ENCODE measurements at regions not wholly inside any gene's neighbourhood (a gene's known extent, or its start where the extent isn't known, plus 50 kb on each side); places are given as distances from the start of the nearest gene placed in this dataset.

DNA sequence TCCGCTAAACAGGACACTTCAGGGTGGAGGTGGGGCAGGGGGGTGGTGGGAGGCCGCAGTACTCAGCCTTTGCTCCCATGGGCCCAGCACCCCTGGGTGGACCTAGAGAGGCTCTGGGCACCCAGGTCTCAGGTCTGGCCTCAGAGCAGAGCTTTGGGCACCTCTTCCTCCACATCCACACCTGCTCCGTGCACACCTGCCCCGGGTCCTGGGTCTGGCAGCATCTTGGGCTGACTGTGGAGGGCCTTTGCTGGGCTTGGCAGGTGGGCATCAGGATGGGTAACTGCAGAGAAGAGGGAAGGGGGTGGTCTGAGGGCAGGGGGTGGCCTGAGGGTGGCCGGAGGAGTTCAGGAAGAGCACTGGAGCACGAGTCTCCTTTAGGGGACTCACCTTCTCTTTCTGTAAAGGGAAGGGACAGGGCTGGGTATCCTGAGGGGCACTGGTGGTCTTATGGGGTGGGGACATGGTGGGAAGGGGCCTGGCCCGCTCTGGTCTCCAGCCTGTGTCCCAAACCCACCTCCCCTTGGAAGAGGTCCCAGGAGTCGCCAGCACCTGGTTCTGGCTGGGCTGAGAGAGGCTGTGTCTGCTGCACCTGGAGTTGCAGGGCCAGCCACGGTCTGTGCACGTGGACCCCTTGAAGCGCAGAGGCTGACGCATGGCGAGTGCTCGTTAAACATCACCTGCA is 106.7 kb upstream of the IER5L start:
- no peak for TF ChIP-seq POLR2A (IDR thresholded peaks at IDR 0.05)
- TF ChIP-seq, protein P1, sequence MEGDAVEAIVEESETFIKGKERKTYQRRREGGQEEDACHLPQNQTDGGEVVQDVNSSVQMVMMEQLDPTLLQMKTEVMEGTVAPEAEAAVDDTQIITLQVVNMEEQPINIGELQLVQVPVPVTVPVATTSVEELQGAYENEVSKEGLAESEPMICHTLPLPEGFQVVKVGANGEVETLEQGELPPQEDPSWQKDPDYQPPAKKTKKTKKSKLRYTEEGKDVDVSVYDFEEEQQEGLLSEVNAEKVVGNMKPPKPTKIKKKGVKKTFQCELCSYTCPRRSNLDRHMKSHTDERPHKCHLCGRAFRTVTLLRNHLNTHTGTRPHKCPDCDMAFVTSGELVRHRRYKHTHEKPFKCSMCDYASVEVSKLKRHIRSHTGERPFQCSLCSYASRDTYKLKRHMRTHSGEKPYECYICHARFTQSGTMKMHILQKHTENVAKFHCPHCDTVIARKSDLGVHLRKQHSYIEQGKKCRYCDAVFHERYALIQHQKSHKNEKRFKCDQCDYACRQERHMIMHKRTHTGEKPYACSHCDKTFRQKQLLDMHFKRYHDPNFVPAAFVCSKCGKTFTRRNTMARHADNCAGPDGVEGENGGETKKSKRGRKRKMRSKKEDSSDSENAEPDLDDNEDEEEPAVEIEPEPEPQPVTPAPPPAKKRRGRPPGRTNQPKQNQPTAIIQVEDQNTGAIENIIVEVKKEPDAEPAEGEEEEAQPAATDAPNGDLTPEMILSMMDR (IDR thresholded peaks at IDR 0.05) = no peak
- Histone ChIP-seq H3K9me3 (no peaks in the 10 kb centered on the region), H3K4me3 (no peak overlapping the region), H3K27me3 (no peaks in the 10 kb centered on the region), H3K36me3 (replicated peaks in 1 of 2; ENCODE audit: insufficient read depth in 1 of 2, low read depth in 2 of 2) (no peaks in the 10 kb centered on the region), H3K27ac (no peak overlapping the region), H3K4me1 (peaks cover 12% of the 10 kb centered on the region)
- whole genome bisulfite sequencing, 2 donors = 80 to 89% methylated on average over 6 to 14 of the region's 14 CpGs
- ATAC-seq (no peak), DNase-seq (peak in 3 of 4 donors; percentile 8 to 65 (median 26))
- intact Hi-C loops (cut with DNase I) = no loop called here

DNA sequence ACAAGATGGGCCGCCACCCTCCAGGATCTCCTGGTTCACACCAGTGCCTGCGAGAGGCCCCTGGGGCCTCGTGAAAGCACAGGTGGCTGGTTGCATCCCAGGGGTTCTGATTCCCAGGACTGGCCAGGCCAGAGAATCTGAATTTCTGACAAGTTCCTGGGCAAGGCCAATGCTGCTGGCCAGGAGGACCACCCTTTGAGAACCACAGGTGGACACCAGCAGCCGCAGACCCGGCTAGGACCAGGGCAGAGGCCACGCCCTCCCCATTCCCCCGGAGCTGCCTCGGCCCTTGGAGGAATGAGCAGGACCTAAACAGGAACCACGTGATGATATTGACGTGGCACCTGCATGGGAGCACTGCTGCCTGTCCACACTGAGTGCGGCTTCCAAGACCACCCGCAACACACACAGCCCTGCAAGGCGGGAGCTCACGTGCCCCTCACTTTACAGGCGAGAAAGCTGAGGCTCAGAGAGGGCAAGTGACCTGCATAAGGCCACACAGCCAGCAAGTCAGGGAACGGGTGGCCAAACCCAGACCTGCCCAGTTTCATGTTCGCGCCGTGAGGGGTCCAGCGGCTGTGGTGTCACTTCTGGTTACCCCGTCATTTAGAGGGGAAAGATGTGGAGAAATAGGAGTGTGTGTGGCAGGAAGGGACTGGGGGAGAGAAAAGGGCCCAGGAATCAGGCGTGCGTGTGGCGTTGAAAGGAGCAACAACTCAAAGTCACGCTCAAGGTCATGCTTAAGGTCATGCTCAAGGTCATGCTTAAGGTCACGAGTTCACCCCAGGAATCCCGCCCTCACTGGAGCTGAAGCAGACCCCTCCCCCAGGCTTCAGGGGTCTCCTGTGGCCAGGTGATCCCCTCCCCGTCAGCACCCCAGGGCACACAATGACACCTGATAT is 105.9 kb upstream of the IER5L start:
- H3K4me3 ChIP-seq = no peak overlapping the region
- H3K36me3 ChIP-seq (replicated peaks in 1 of 2; ENCODE audit: insufficient read depth in 1 of 2, low read depth in 2 of 2) = no peaks in the 10 kb centered on the region
- ATAC-seq = no peak
- TF ChIP-seq, protein P1 (IDR thresholded peaks at IDR 0.05) = no peak
- TF ChIP-seq POLR2A (IDR thresholded peaks at IDR 0.05) = no peak
- H3K9me3 ChIP-seq = no peaks in the 10 kb centered on the region
- no peaks in the 10 kb centered on the region for H3K27me3 ChIP-seq
- H3K4me1 ChIP-seq = peaks cover 5% of the 10 kb centered on the region
- intact Hi-C loops (cut with DNase I) = no loop called here
- H3K27ac ChIP-seq = peak overlapping the region in 1 of 4 donors; percentile 58
- WGBS, 2 donors = 76 to 85% methylated on average over 18 to 26 of the region's 28 CpGs
- peak in 1 of 4 donors; percentile 10 for DNase-seq

DNA sequence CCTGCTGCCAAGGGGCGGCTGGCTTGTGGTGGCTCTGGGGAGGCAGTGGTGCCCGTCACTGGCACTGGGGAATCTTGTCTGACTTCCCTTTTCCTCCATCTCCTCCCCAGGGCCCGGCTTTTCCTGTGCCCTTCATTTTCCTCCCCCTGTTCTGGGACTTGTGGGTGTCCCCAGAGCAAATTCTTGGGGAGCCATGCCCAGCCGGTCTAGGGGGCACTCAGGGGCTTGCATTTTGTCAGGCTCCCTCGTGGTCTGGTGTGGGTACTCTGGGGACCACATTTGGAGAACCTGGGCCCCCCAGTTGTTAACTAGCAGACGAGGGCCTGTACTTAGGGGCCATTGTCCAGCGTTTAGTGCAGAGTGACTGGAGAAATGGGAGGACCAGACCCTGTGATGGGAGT is 105.2 kb upstream of the IER5L start:
- no peak for ATAC-seq
- Histone ChIP-seq H3K9me3 (no peaks in the 10 kb centered on the region), H3K27me3 (no peaks in the 10 kb centered on the region), H3K27ac (peak overlapping the region in 3 of 4 donors; percentile 12 to 60 (median 58)), H3K36me3 (replicated peaks in 1 of 2; ENCODE audit: insufficient read depth in 1 of 2, low read depth in 2 of 2) (no peaks in the 10 kb centered on the region), H3K4me3 (no peak overlapping the region), H3K4me1 (peaks cover 5% of the 10 kb centered on the region)
- intact Hi-C loops (cut with DNase I) = no loop called here
- WGBS, 2 donors = 60 to 61% methylated on average over 5 to 7 of the region's 7 CpGs
- peak in 1 of 4 donors; percentile 4 for DNase-seq
- TF ChIP-seq, protein P1 (IDR thresholded peaks at IDR 0.05) = no peak
- no peak for TF ChIP-seq POLR2A (IDR thresholded peaks at IDR 0.05)

DNA sequence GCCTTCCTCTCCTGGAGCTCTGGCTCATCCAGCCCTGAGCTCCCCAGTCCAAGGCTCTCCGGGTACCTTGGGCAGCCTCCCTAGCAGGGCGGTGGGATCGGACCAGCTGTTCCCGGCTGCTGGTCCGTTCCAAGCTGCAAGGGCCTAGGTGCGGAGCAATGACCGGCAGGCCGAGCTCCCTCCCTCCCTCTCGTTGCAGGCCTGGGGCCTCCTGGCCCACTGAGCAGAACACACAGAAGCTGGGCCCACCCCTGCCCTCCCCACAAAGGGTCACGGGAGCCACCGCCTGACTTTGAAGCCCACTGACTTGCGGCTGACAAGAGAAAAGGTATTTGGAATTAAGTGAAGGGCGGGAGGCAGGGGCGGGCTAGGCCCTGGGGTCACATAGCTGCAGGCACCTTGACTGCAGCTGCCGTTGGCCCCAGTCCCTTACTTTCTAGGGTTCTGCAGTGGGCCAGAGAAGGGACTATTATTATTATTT is 104.7 kb upstream of the IER5L start:
- Histone ChIP-seq H3K9me3 (no peaks in the 10 kb centered on the region), H3K36me3 (replicated peaks in 1 of 2; ENCODE audit: insufficient read depth in 1 of 2, low read depth in 2 of 2) (no peaks in the 10 kb centered on the region), H3K27me3 (no peaks in the 10 kb centered on the region), H3K27ac (peak overlapping the region; percentile 12 to 60 (median 54)), H3K4me3 (peak overlapping the region in 1 of 2 donors; percentile 14), H3K4me1 (peaks cover 5% of the 10 kb centered on the region)
- ATAC-seq (peak; percentile 45), DNase-seq (peak in 3 of 4 donors; percentile 13 to 69 (median 60))
- WGBS, 2 donors = 53 to 74% methylated on average over 4 to 12 of the region's 15 CpGs
- intact Hi-C loops (cut with DNase I) = no loop called here
- TF ChIP-seq POLR2A (IDR thresholded peaks at IDR 0.05) = no peak
- TF ChIP-seq, protein P1 (IDR thresholded peaks at IDR 0.05) = no peak

All from body of pancreas (tissue), 4 donors.